A549 (cell line): ENCODE measurements at regions not wholly inside any gene's neighbourhood (a gene's known extent, or its start where the extent isn't known, plus 50 kb on each side); places are given as distances from the start of the nearest gene placed in this dataset.

Experiments
- CHD2 ChIP-seq: fragments of 150-350 bp; IDR thresholded peaks from 2 replicates; pipeline ENCODE4 v1.6.1; 2014; ENCODE audit warnings: low read length; ENCODE audit not compliant: partially characterized antibody
- EP300 ChIP-seq, 2 experiments: fragments of >200 bp; sonication (Bioruptor Twin); formaldehyde crosslinking; IDR thresholded peaks; 2 replicates in 1 of 2; 3 replicates in 1 of 2; pipeline ENCODE4 v1.6.1; 2016 to 2017
- MAFK ChIP-seq: fragments of 450-650 bp; IDR thresholded peaks from 2 replicates; pipeline ENCODE4 v1.6.1; 2014; ENCODE audit not compliant: partially characterized antibody
- MAX ChIP-seq: IDR thresholded peaks from 2 replicates; pipeline ENCODE4 v1.6.1; 2012
- NFE2L2 ChIP-seq: fragments of 150-350 bp; conservative IDR thresholded peaks from 2 replicates; pipeline ENCODE4 v1.6.1; 2014; ENCODE audit warnings: low read length
- NR3C1 ChIP-seq: fragments of >200 bp; sonication (Bioruptor Twin); formaldehyde crosslinking; IDR thresholded peaks from 3 replicates; pipeline ENCODE4 v1.6.1; 2017
- POLR2A ChIP-seq: IDR thresholded peaks from 2 replicates; pipeline ENCODE4 v1.6.1; 2012; ENCODE audit warnings: mild to moderate bottlenecking, low read length
- RFX5 ChIP-seq: fragments of 450-650 bp; IDR thresholded peaks from 2 replicates; pipeline ENCODE4 v1.7.1; 2014; ENCODE audit warnings: antibody characterized with exemption, mild to moderate bottlenecking, moderate library complexity
- RNF2 ChIP-seq: fragments of 200-600 bp; sonication (generic); IDR thresholded peaks from 2 replicates; pipeline ENCODE4 v1.6.1; 2016; ENCODE audit warnings: low read depth, mild to moderate bottlenecking, antibody characterized with exemption, moderate library complexity, borderline replicate concordance
- SREBF2 ChIP-seq: fragments of 450-650 bp; IDR thresholded peaks from 2 replicates; pipeline ENCODE4 v1.6.1; 2014; ENCODE audit warnings: mild to moderate bottlenecking, moderate library complexity
- ZFP36 ChIP-seq: fragments of 450-650 bp; IDR thresholded peaks from 2 replicates; pipeline ENCODE4 v1.6.1; 2014; ENCODE audit warnings: borderline replicate concordance; ENCODE audit not compliant: partially characterized antibody
- TF ChIP-seq, protein P1 (sequence below): fragments of >200 bp; sonication (Bioruptor Twin); formaldehyde crosslinking; IDR thresholded peaks from 3 replicates; pipeline ENCODE4 v1.5.1; 2016
- TF ChIP-seq, protein P2 (sequence below): fragments of 200-600 bp; sonication (generic); IDR thresholded peaks from 2 replicates; pipeline ENCODE4 v1.6.1; 2016; ENCODE audit warnings: antibody characterized with exemption, mild to moderate bottlenecking, moderate library complexity

- TF ChIP-seq, protein P1, sequence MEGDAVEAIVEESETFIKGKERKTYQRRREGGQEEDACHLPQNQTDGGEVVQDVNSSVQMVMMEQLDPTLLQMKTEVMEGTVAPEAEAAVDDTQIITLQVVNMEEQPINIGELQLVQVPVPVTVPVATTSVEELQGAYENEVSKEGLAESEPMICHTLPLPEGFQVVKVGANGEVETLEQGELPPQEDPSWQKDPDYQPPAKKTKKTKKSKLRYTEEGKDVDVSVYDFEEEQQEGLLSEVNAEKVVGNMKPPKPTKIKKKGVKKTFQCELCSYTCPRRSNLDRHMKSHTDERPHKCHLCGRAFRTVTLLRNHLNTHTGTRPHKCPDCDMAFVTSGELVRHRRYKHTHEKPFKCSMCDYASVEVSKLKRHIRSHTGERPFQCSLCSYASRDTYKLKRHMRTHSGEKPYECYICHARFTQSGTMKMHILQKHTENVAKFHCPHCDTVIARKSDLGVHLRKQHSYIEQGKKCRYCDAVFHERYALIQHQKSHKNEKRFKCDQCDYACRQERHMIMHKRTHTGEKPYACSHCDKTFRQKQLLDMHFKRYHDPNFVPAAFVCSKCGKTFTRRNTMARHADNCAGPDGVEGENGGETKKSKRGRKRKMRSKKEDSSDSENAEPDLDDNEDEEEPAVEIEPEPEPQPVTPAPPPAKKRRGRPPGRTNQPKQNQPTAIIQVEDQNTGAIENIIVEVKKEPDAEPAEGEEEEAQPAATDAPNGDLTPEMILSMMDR, result no peak
- no peak for TF ChIP-seq POLR2A
- TF ChIP-seq MAFK, result no peak
- TF ChIP-seq CHD2, result no peak
- TF ChIP-seq NFE2L2, result no peak
- no peak for TF ChIP-seq NR3C1
- TF ChIP-seq RFX5, result no peak
- TF ChIP-seq, protein P2, sequence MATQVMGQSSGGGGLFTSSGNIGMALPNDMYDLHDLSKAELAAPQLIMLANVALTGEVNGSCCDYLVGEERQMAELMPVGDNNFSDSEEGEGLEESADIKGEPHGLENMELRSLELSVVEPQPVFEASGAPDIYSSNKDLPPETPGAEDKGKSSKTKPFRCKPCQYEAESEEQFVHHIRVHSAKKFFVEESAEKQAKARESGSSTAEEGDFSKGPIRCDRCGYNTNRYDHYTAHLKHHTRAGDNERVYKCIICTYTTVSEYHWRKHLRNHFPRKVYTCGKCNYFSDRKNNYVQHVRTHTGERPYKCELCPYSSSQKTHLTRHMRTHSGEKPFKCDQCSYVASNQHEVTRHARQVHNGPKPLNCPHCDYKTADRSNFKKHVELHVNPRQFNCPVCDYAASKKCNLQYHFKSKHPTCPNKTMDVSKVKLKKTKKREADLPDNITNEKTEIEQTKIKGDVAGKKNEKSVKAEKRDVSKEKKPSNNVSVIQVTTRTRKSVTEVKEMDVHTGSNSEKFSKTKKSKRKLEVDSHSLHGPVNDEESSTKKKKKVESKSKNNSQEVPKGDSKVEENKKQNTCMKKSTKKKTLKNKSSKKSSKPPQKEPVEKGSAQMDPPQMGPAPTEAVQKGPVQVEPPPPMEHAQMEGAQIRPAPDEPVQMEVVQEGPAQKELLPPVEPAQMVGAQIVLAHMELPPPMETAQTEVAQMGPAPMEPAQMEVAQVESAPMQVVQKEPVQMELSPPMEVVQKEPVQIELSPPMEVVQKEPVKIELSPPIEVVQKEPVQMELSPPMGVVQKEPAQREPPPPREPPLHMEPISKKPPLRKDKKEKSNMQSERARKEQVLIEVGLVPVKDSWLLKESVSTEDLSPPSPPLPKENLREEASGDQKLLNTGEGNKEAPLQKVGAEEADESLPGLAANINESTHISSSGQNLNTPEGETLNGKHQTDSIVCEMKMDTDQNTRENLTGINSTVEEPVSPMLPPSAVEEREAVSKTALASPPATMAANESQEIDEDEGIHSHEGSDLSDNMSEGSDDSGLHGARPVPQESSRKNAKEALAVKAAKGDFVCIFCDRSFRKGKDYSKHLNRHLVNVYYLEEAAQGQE, result no peak
- TF ChIP-seq ZFP36, result no peak
- no peak for TF ChIP-seq MAX
- no peak for TF ChIP-seq EP300 (IDR thresholded peaks at IDR 0.05)
- TF ChIP-seq RNF2, result no peak
- TF ChIP-seq SREBF2, result no peak
Observed at GRCh38 chr12:90153827-90154226, 445.2 kb upstream of the ATP2B1 start.
